WTC11 (cell line): ENCODE measurements at regions not wholly inside any gene's neighbourhood (a gene's known extent, or its start where the extent isn't known, plus 50 kb on each side); places are given as distances from the start of the nearest gene placed in this dataset.

Experiments used
- ATAC-seq: fragments of 200-7000 bp; cut with Tn5 transposase; 2 replicates; pipeline ENCODE4 v1.10.0; 2021; ENCODE audit warnings: mild to moderate bottlenecking, moderate library complexity
- CTCF ChIA-PET: fragments of 300-600 bp; sonication (Branson Sonifier 250); formaldehyde crosslinking; loops from one replicate; lab custom pipeline; 2021; ENCODE audit warnings: antibody characterized with exemption; lab: Charles Lee
- POLR2A ChIA-PET: fragments of 350-600 bp; sonication (Branson Sonifier 250); formaldehyde crosslinking; loops from one replicate; lab custom pipeline; 2021; ENCODE audit warnings: antibody characterized with exemption; lab: Charles Lee
- DNase-seq: peaks from one replicate; pipeline ENCODE4 v3.0.0; 2021; ENCODE audit warnings: low spot score
- H3K27ac Mint-ChIP-seq: 2 replicates; pipeline ENCODE4 v1.8.0; 2021; ENCODE audit warnings: mixed read lengths
- H3K27me3 Mint-ChIP-seq: 2 replicates; pipeline ENCODE4 v1.8.0; 2021; ENCODE audit warnings: low read depth, mild to moderate bottlenecking, moderate library complexity, mixed read lengths
- H3K36me3 Mint-ChIP-seq: 2 replicates; pipeline ENCODE4 v1.8.0; 2021; ENCODE audit warnings: mixed read lengths
- H3K4me1 Mint-ChIP-seq: 2 replicates; pipeline ENCODE4 v1.8.0; 2022; ENCODE audit warnings: mixed read lengths
- H3K4me3 Mint-ChIP-seq: 2 replicates; pipeline ENCODE4 v1.8.0; 2021; ENCODE audit warnings: mild to moderate bottlenecking, moderate library complexity, mixed read lengths
- H3K9me3 Mint-ChIP-seq: 2 replicates; pipeline ENCODE4 v1.8.0; 2021; ENCODE audit warnings: mixed read lengths
- ATF3 ChIP-seq: sonication (generic); formaldehyde crosslinking; conservative IDR thresholded peaks from 2 replicates; pipeline ENCODE4 v1.8.1; 2022; ENCODE audit warnings: mild to moderate bottlenecking, missing genetic modification reagents
- ATF6 ChIP-seq: sonication (generic); formaldehyde crosslinking; IDR thresholded peaks from 2 replicates; pipeline ENCODE4 v1.8.1; 2023; ENCODE audit warnings: mild to moderate bottlenecking, missing genetic modification reagents
- CREM ChIP-seq: sonication (generic); formaldehyde crosslinking; IDR thresholded peaks from 2 replicates; pipeline ENCODE4 v1.8.1; 2022; ENCODE audit warnings: mild to moderate bottlenecking, missing genetic modification reagents, moderate library complexity
- E2F5 ChIP-seq: sonication (generic); formaldehyde crosslinking; IDR thresholded peaks from 2 replicates; pipeline ENCODE4 v1.8.1; 2022; ENCODE audit warnings: mild to moderate bottlenecking, moderate library complexity, missing genetic modification reagents
- ESRRA ChIP-seq: sonication (generic); formaldehyde crosslinking; IDR thresholded peaks from 2 replicates; pipeline ENCODE4 v1.8.1; 2022; ENCODE audit warnings: mild to moderate bottlenecking, missing genetic modification reagents, borderline replicate concordance
- FOXP1 ChIP-seq: sonication (generic); formaldehyde crosslinking; IDR thresholded peaks from 2 replicates; pipeline ENCODE4 v1.8.0; 2022; ENCODE audit warnings: missing genetic modification reagents, mild to moderate bottlenecking, moderate library complexity, borderline replicate concordance
- GABPB1 ChIP-seq: sonication (generic); formaldehyde crosslinking; IDR thresholded peaks from 2 replicates; pipeline ENCODE4 v1.8.1; 2023; ENCODE audit warnings: mild to moderate bottlenecking, missing genetic modification reagents
- IRF2 ChIP-seq: sonication (generic); formaldehyde crosslinking; IDR thresholded peaks from 2 replicates; pipeline ENCODE4 v1.8.0; 2022; ENCODE audit warnings: low read depth, missing genetic modification reagents, borderline replicate concordance
- MLX ChIP-seq: sonication (generic); formaldehyde crosslinking; IDR thresholded peaks from 2 replicates; pipeline ENCODE4 v1.8.1; 2023; ENCODE audit warnings: mild to moderate bottlenecking, missing genetic modification reagents, moderate library complexity
- MXD4 ChIP-seq: fragments of 250-450 bp; sonication (Bioruptor Pico); IDR thresholded peaks from 2 replicates; pipeline ENCODE4 v1.8.0; 2021; ENCODE audit warnings: mild to moderate bottlenecking, moderate library complexity, borderline replicate concordance
- NFATC4 ChIP-seq: fragments of 250-450 bp; sonication (Bioruptor Pico); IDR thresholded peaks from 2 replicates; pipeline ENCODE4 v1.9.0; 2021; ENCODE audit warnings: mild to moderate bottlenecking
- NFE2L1 ChIP-seq: sonication (generic); formaldehyde crosslinking; IDR thresholded peaks from 2 replicates; pipeline ENCODE4 v1.8.1; 2023; ENCODE audit warnings: missing genetic modification reagents
- NR2C2 ChIP-seq: sonication (generic); formaldehyde crosslinking; IDR thresholded peaks from 2 replicates; pipeline ENCODE4 v1.8.0; 2022; ENCODE audit warnings: mild to moderate bottlenecking, missing genetic modification reagents
- RORB ChIP-seq: fragments of 250-450 bp; sonication (Bioruptor Pico); IDR thresholded peaks from 2 replicates; pipeline ENCODE4 v1.9.0; 2021; ENCODE audit warnings: mild to moderate bottlenecking
- TP53 ChIP-seq: sonication (generic); formaldehyde crosslinking; IDR thresholded peaks from 2 replicates; pipeline ENCODE4 v1.8.1; 2023; ENCODE audit warnings: mild to moderate bottlenecking, missing genetic modification reagents
- USF1 ChIP-seq: sonication (generic); formaldehyde crosslinking; IDR thresholded peaks from 2 replicates; pipeline ENCODE4 v1.8.0; 2022; ENCODE audit warnings: mild to moderate bottlenecking, missing genetic modification reagents
- ZMAT4 ChIP-seq: fragments of 250-450 bp; sonication (Bioruptor Pico); IDR thresholded peaks from 2 replicates; pipeline ENCODE4 v1.9.0; 2021; ENCODE audit warnings: mild to moderate bottlenecking
- ZNF138 ChIP-seq: sonication (generic); formaldehyde crosslinking; conservative IDR thresholded peaks from 2 replicates; pipeline ENCODE4 v1.8.1; 2022; ENCODE audit warnings: mild to moderate bottlenecking, moderate library complexity, missing genetic modification reagents
- ZNF232 ChIP-seq: sonication (generic); formaldehyde crosslinking; IDR thresholded peaks from 2 replicates; pipeline ENCODE4 v1.8.0; 2022; ENCODE audit warnings: mild to moderate bottlenecking, missing genetic modification reagents
- ZNF396 ChIP-seq: fragments of 250-450 bp; sonication (Bioruptor Pico); IDR thresholded peaks from 2 replicates; pipeline ENCODE4 v1.8.0; 2021; ENCODE audit warnings: mild to moderate bottlenecking, moderate library complexity, borderline replicate concordance
- ZSCAN18 ChIP-seq: fragments of 250-450 bp; sonication (Bioruptor Pico); IDR thresholded peaks from 2 replicates; pipeline ENCODE4 v2.1.2; 2022; ENCODE audit warnings: mild to moderate bottlenecking, moderate library complexity

- ChIA-PET CTCF (interaction anchor here (0.6 to 2.0 kb wide), 3 partner anchors 8 to 264 kb away, joined by 3 to 6 read pairs (median 4); no protein-coding TSS in a partner anchor), POLR2A (no interaction called here)
- Mint-ChIP-seq H3K27ac (no peak overlapping the region), H3K36me3 (no peaks in the 10 kb centered on the region), H3K27me3 (no peaks in the 10 kb centered on the region), H3K4me3 (no peak overlapping the region), H3K4me1 (peaks cover 3% of the 10 kb centered on the region; the same call in 1 of the 2 replicates), H3K9me3 (no peaks in the 10 kb centered on the region)
- no peak for DNase-seq
- TF ChIP-seq IRF2: no peak
- TF ChIP-seq NFE2L1 (CRISPR knock-in tag): no peak
- TF ChIP-seq NR2C2 (CRISPR knock-in tag): no peak
- TF ChIP-seq ZMAT4 (CRISPR knock-in tag): no peak
- no peak for TF ChIP-seq TP53
- no peak for TF ChIP-seq ZNF138 (CRISPR knock-in tag)
- no peak for TF ChIP-seq ESRRA (CRISPR knock-in tag)
- no peak for TF ChIP-seq GABPB1 (CRISPR knock-in tag)
- TF ChIP-seq ATF6 (CRISPR knock-in tag): no peak
- TF ChIP-seq ZNF232 (CRISPR knock-in tag): no peak
- no peak for TF ChIP-seq NFATC4 (CRISPR knock-in tag)
- TF ChIP-seq RORB (CRISPR knock-in tag): no peak
- TF ChIP-seq MXD4 (CRISPR knock-in tag): no peak
- no peak for ATAC-seq
Observed at GRCh38 chr2:38473333-38474005, 96.4 kb upstream of the ATL2 start.

- ChIA-PET CTCF (interaction anchor here (5.5 kb wide), 1 partner anchor 94 kb away, joined by 47 read pairs; the partner anchor contains the start of gene ATL2), POLR2A (interaction anchor here (0.6 kb wide), 1 partner anchor 226 kb away, joined by 5 read pairs; no protein-coding TSS in a partner anchor)
- DNase-seq: no peak
- ATAC-seq: no peak
- H3K27me3 Mint-ChIP-seq: no peaks in the 10 kb centered on the region
- no peaks in the 10 kb centered on the region for H3K36me3 Mint-ChIP-seq
- no peaks in the 10 kb centered on the region for H3K9me3 Mint-ChIP-seq
- H3K4me3 Mint-ChIP-seq: no peak overlapping the region
- TF ChIP-seq FOXP1 (CRISPR knock-in tag) (no peak), USF1 (CRISPR knock-in tag) (no peak), ZSCAN18 (no peak)
- TF ChIP-seq, all 79 proteins: peak for 0
- Mint-ChIP-seq H3K27ac (no peak overlapping the region), H3K4me1 (peaks cover 4% of the 10 kb centered on the region)
Observed at GRCh38 chr2:38470115-38470514, 93.0 kb upstream of the ATL2 start.

GRCh38 chr2:38467768-38468455 lies 90.8 kb upstream of the ATL2 start:
- CTCF ChIA-PET: interaction anchor here (1.0 to 5.5 kb wide), 5 partner anchors 13 to 151 kb away, joined by 3 to 47 read pairs (median 7); partner anchors contain the start of gene ATL2
- H3K9me3 Mint-ChIP-seq: no peaks in the 10 kb centered on the region
- H3K27me3 Mint-ChIP-seq: no peaks in the 10 kb centered on the region
- peaks cover 4% of the 10 kb centered on the region for H3K4me1 Mint-ChIP-seq
- no peak for ATAC-seq
- H3K4me3 Mint-ChIP-seq: no peak overlapping the region
- no peak overlapping the region for H3K27ac Mint-ChIP-seq
- POLR2A ChIA-PET: no interaction called here
- no peak for DNase-seq
- H3K36me3 Mint-ChIP-seq: no peaks in the 10 kb centered on the region
- TF ChIP-seq ZNF396 (no peak), E2F5 (CRISPR knock-in tag) (no peak), CREM (no peak), MLX (CRISPR knock-in tag) (no peak), ATF3 (CRISPR knock-in tag) (no peak), ATF6 (CRISPR knock-in tag) (no peak), ZNF232 (CRISPR knock-in tag) (no peak)
